Glutamatergic neuron (in vitro differentiated cells): ENCODE measurements at regions not wholly inside any gene's neighbourhood (a gene's known extent, or its start where the extent isn't known, plus 50 kb on each side); places are given as distances from the start of the nearest gene placed in this dataset.
"Not testable (repeated sequence)": the region's sequence is repeated elsewhere in the genome, so short reads cannot be mapped to it uniquely, and the experiment has no call there.

Experiments
- DNase-seq: peaks from one replicate; pipeline ENCODE4 v3.0.0; 2022
- H3K27ac Mint-ChIP-seq: one replicate; pipeline ENCODE4 v1.8.0; 2020; ENCODE audit warnings: mild to moderate bottlenecking, mixed read lengths, inconsistent platforms; ENCODE audit not compliant: unreplicated experiment
- H3K27me3 Mint-ChIP-seq: one replicate; pipeline ENCODE4 v1.8.0; 2020; ENCODE audit warnings: mild to moderate bottlenecking, moderate library complexity, mixed read lengths, inconsistent platforms; ENCODE audit not compliant: unreplicated experiment
- H3K36me3 Mint-ChIP-seq: one replicate; pipeline ENCODE4 v1.8.0; 2020; ENCODE audit warnings: mild to moderate bottlenecking, mixed read lengths, inconsistent platforms; ENCODE audit not compliant: unreplicated experiment
- H3K4me1 Mint-ChIP-seq: one replicate; pipeline ENCODE4 v1.8.0; 2020; ENCODE audit warnings: mild to moderate bottlenecking, low read depth, mixed read lengths, inconsistent platforms; ENCODE audit not compliant: unreplicated experiment
- H3K4me3 Mint-ChIP-seq: one replicate; pipeline ENCODE4 v1.8.0; 2020; ENCODE audit warnings: mild to moderate bottlenecking, mixed read lengths, inconsistent platforms; ENCODE audit not compliant: unreplicated experiment
- H3K9me3 Mint-ChIP-seq: one replicate; pipeline ENCODE4 v1.8.0; 2020; ENCODE audit warnings: mild to moderate bottlenecking, moderate library complexity, mixed read lengths, inconsistent platforms; ENCODE audit not compliant: unreplicated experiment
- TF ChIP-seq, protein P1 (sequence below): fragments of 200-600 bp; sonication (generic); IDR thresholded peaks from one replicate; pipeline ENCODE4 v1.5.0; 2021; ENCODE audit not compliant: partially characterized antibody, unreplicated experiment

DNA sequence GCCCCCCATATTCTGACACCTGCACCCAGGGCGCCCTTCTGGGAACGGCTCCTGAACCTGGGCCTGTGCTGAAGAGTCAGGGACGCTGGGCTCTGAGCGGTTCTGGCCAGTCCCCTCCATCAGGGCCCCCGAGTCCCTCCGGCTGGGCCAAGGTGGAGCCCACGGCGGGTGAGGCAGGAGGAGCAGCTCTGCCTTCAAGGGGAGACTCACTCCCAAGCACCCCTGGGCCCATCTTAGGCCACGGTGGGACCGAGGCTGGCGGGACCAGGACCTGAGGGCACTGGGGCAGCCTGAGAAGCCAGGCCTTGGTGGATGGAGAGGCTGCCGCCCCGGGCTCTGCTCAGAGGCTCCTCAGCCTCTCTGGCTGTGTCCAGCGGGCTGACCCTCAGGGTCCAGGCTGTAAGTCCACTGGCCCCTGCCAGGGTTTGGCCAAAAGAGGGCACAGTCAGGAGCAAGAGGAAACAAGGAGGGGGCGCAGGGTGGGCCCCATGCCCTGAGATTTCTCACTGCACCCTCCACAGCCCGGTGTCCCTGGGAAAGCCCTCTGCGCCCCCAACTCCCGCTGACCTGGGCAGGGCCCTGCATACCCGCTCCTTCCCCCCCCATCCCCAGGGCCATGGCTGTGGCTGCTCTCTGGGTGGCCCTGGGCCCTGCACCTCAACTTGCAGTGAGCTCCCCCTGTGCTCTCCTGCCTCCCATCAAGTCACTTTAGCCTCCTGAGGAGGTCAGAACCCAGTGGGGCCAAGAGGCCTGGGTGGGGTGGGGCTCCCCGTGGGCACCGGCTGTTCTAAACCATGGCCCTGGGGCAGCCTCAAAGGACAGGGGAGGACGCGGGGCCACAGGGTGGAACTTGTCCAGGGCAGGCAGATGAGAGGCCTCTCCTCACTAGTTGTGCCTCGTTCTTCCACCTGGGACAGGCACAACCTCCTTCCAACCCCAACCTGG lies 266.4 kb upstream of the SFSWAP start:
- DNase-seq: no peak
- H3K4me3 Mint-ChIP-seq: no peak overlapping the region

DNA sequence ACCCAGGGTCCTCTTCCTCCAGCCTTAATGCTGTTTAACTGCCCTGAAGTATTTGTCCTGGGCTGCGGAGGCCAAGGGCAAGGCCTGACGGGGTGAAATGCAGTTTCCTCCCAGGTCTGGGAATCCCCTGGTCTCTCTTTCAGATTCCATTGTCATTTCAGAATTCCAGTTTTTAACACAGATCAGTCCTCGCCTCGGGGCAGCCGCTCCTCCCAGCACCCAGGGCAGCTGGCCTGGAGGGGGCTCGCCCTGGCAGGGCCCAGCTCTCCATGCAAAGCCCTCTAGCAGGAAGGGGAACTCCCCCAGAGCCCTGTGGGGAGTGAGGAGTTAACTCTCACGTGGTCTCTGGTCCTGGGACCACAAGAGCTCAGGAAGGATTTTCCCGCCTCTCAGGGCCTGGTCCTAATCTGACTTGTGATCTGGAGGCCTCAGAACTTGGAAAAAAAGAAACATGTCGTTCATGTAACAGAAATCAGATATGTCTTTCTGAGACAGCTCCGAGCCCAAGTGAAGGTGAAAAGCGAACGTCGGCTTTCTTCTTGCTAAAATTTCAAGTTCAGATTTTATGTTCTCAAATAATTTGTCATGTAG lies 265.6 kb upstream of the SFSWAP start:
- TF ChIP-seq, protein P1, sequence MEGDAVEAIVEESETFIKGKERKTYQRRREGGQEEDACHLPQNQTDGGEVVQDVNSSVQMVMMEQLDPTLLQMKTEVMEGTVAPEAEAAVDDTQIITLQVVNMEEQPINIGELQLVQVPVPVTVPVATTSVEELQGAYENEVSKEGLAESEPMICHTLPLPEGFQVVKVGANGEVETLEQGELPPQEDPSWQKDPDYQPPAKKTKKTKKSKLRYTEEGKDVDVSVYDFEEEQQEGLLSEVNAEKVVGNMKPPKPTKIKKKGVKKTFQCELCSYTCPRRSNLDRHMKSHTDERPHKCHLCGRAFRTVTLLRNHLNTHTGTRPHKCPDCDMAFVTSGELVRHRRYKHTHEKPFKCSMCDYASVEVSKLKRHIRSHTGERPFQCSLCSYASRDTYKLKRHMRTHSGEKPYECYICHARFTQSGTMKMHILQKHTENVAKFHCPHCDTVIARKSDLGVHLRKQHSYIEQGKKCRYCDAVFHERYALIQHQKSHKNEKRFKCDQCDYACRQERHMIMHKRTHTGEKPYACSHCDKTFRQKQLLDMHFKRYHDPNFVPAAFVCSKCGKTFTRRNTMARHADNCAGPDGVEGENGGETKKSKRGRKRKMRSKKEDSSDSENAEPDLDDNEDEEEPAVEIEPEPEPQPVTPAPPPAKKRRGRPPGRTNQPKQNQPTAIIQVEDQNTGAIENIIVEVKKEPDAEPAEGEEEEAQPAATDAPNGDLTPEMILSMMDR: no peak

More for the DNA sequence above, 266.4 kb upstream of the SFSWAP start:
- Mint-ChIP-seq H3K27me3 (peaks cover 11% of the 10 kb centered on the region), H3K4me1 (peaks cover 16% of the 10 kb centered on the region), H3K36me3 (no peaks in the 10 kb centered on the region), H3K9me3 (no peaks in the 10 kb centered on the region), H3K27ac (no peak overlapping the region)
- TF ChIP-seq, protein P1: no peak

DNA sequence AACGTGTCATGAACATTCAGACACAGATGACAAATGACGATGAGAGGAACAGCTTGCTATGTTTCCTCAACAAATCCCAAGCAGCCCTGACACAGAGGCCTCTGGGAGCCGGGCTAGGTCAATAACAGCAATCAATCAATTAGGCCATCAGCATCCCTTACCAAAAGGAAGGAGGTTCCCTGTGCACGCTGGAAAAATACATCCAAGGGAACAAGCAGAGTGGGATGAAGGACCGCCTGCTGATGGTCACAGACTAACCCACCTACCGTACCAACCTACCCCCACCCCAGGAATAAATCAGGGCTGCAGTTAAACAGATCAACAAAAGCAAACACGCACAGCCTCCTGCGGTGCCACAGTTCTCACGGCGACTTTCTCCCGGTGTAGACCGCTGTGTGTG lies 265.1 kb upstream of the SFSWAP start:
- H3K4me1 Mint-ChIP-seq: peaks cover 16% of the 10 kb centered on the region
- peaks cover 2% of the 10 kb centered on the region for H3K9me3 Mint-ChIP-seq
- no peaks in the 10 kb centered on the region for H3K36me3 Mint-ChIP-seq
- TF ChIP-seq, protein P1: no peak
- peaks cover 11% of the 10 kb centered on the region for H3K27me3 Mint-ChIP-seq
- H3K4me3 Mint-ChIP-seq: peak overlapping the region; percentile 27
- peak overlapping the region; percentile 67 for H3K27ac Mint-ChIP-seq
- DNase-seq: peak; percentile 49

More for the DNA sequence above, 265.6 kb upstream of the SFSWAP start:
- Mint-ChIP-seq H3K36me3 (no peaks in the 10 kb centered on the region), H3K4me3 (peak overlapping the region; percentile 27), H3K9me3 (peaks cover under 1% of the 10 kb centered on the region), H3K27ac (peak overlapping the region; percentile 67), H3K4me1 (peaks cover 16% of the 10 kb centered on the region), H3K27me3 (peaks cover 11% of the 10 kb centered on the region)
- DNase-seq: no peak

DNA sequence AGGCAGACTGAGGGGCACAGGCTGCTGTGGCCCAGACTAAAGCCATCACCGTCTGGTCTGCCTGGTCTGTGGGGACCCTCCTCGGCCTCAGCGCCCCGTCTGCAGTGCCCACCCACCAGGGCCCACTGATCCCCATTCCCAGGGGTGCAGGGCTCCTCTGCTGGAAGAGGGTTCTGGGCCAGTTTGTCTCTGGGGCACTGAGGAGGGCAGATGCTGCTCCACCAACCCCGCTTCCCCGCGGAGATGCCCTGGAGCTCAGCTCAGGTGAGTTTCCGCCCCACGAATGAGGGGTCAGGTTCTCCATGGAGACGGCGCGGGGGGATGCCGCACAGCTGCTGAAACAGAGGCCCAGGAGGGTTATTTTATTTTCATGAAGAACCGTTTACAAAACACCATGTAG lies 263.3 kb upstream of the SFSWAP start:
- not testable (repeated sequence) for H3K36me3 Mint-ChIP-seq, H3K4me1 Mint-ChIP-seq, DNase-seq, H3K9me3 Mint-ChIP-seq, H3K4me3 Mint-ChIP-seq, H3K27ac Mint-ChIP-seq
- peaks cover 10% of the 10 kb centered on the region for H3K27me3 Mint-ChIP-seq

DNA sequence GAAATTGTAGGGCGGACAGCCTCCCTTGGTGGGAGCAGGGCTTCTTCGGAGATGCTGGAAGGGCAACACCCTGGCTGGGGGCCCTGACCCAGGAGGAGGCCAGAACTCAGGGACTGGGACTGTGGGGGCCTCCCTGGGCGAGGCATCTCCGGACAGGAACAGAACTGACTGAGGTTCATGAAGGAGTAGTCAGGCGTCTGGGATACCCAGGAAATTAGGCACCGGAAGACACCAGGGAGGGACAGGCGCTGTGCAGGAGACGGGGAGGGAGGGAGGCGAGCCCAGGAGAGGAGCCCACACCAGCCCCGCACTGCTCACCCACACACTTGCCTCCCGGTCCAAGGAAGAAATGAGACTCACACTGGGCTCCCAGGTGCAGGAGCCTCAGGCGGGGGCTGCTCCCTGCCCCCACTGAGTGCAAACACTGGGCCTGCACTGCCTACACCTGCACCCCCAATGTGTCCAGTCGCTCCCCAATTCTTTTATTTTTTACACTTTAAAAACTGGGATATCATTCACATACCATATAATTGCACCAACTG lies 262.6 kb upstream of the SFSWAP start:
- DNase-seq: no peak
- Mint-ChIP-seq H3K27me3 (peaks cover 10% of the 10 kb centered on the region), H3K36me3 (no peaks in the 10 kb centered on the region), H3K4me1 (peaks cover 10% of the 10 kb centered on the region), H3K27ac (no peak overlapping the region), H3K9me3 (peaks cover 2% of the 10 kb centered on the region), H3K4me3 (no peak overlapping the region)
- TF ChIP-seq, protein P1: no peak
